ENCODE measurements at regions not wholly inside any gene's neighbourhood (a gene's known extent, or its start where the extent isn't known, plus 50 kb on each side); places are given as distances from the start of the nearest gene placed in this dataset.
"Not testable (repeated sequence)": the region's sequence is repeated elsewhere in the genome, so short reads cannot be mapped to it uniquely, and the experiment has no call there.

DNA sequence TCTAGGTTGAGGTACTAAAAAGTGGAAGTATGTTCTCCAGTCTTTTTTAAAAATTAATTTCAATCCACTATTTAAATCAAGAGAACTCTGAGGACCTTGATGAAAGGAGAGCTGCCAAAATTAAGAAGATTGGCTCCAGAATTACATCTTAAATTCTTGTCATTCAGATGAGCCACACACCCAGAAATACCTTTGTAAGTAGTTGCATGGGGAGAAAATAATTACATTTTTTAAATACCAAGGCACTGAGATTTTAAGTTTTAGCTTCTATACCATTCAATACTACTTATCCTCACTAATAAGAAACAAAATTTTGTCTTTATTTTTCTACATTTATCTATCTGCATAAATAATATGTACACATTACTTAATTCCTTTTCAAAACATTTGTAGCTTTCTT lies 1132.8 kb downstream of the OTOL1 start:
- TF ChIP-seq, protein P1, sequence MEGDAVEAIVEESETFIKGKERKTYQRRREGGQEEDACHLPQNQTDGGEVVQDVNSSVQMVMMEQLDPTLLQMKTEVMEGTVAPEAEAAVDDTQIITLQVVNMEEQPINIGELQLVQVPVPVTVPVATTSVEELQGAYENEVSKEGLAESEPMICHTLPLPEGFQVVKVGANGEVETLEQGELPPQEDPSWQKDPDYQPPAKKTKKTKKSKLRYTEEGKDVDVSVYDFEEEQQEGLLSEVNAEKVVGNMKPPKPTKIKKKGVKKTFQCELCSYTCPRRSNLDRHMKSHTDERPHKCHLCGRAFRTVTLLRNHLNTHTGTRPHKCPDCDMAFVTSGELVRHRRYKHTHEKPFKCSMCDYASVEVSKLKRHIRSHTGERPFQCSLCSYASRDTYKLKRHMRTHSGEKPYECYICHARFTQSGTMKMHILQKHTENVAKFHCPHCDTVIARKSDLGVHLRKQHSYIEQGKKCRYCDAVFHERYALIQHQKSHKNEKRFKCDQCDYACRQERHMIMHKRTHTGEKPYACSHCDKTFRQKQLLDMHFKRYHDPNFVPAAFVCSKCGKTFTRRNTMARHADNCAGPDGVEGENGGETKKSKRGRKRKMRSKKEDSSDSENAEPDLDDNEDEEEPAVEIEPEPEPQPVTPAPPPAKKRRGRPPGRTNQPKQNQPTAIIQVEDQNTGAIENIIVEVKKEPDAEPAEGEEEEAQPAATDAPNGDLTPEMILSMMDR (IDR thresholded peaks at IDR 0.05; ENCODE audit: insufficient read depth in 1 of 2, low read depth in 1 of 2, low read length in 1 of 2, severe bottlenecking in 1 of 2, unreplicated experiment in 1 of 2) = no peak
- no peaks in the 10 kb centered on the region for H3K27me3 Mint-ChIP-seq (ENCODE audit: insufficient read depth, unreplicated experiment)
- ChIA-PET POLR2A (no interaction called here), CTCF (no interaction called here)
- no peaks in the 10 kb centered on the region for H3K9me3 Mint-ChIP-seq (ENCODE audit: unreplicated experiment)
- no peaks in the 10 kb centered on the region for H3K27me3 ChIP-seq (replicated peaks; ENCODE audit: control insufficient read depth, insufficient read depth, low read length)
- no peaks in the 10 kb centered on the region for H3K9me3 ChIP-seq
- no peaks in the 10 kb centered on the region for H3K4me1 Mint-ChIP-seq (ENCODE audit: low read depth, unreplicated experiment)
- DNase-seq = no peak
- no peaks in the 10 kb centered on the region for H3K36me3 Mint-ChIP-seq (ENCODE audit: insufficient read depth, unreplicated experiment)
- no peak overlapping the region for H3K27ac Mint-ChIP-seq (ENCODE audit: unreplicated experiment)
- no peaks in the 10 kb centered on the region for H3K4me1 ChIP-seq
- no peak overlapping the region for H3K4me3 Mint-ChIP-seq (ENCODE audit: unreplicated experiment)
- H3K4me3 ChIP-seq (ENCODE audit: low read depth, low read length) = no peak overlapping the region
- no peaks in the 10 kb centered on the region for H3K36me3 ChIP-seq (ENCODE audit: control insufficient read depth, insufficient read depth, low read length)
- intact Hi-C loops (cut with micrococcal nuclease; ENCODE audit: unreplicated experiment) = no loop called here
- BruUV-seq (replicated peaks) = no TSS peak

DNA sequence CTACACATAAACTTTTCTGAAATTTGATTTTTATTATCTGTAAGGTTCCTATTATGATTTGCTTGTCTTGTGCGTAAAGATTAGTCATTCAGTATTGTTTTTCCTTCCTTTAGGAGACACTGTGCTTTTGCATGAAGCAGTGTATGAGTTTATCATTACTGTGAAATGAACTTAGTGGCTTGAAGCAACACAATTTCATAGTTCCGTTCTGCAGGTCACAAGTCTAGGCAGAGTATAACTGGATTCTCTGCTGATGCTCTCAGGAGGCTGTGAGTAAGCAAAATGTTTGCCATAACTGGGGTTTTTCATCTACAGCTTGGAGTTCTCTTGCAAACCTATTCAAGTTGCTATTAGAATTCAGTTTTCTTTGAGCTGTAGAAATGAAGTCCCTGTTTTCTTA lies 1136.1 kb downstream of the OTOL1 start:
- Histone ChIP-seq H3K36me3 (ENCODE audit: control insufficient read depth, insufficient read depth, low read length) (no peaks in the 10 kb centered on the region), H3K9me3 (no peaks in the 10 kb centered on the region), H3K27me3 (replicated peaks; ENCODE audit: control insufficient read depth, insufficient read depth, low read length) (no peaks in the 10 kb centered on the region), H3K4me3 (ENCODE audit: low read depth, low read length) (no peak overlapping the region), H3K4me1 (no peaks in the 10 kb centered on the region)
- Mint-ChIP-seq H3K4me1 (ENCODE audit: low read depth, unreplicated experiment) (no peaks in the 10 kb centered on the region), H3K27ac (ENCODE audit: unreplicated experiment) (no peak overlapping the region), H3K27me3 (ENCODE audit: insufficient read depth, unreplicated experiment) (no peaks in the 10 kb centered on the region), H3K4me3 (ENCODE audit: unreplicated experiment) (no peak overlapping the region), H3K36me3 (ENCODE audit: insufficient read depth, unreplicated experiment) (no peaks in the 10 kb centered on the region), H3K9me3 (ENCODE audit: unreplicated experiment) (no peaks in the 10 kb centered on the region)
- no TSS peak for BruUV-seq (replicated peaks)
- DNase-seq = no peak
- TF ChIP-seq, protein P1 (IDR thresholded peaks at IDR 0.05; ENCODE audit: insufficient read depth in 1 of 2, low read depth in 1 of 2, low read length in 1 of 2, severe bottlenecking in 1 of 2, unreplicated experiment in 1 of 2) = no peak
- POLR2A ChIA-PET = no interaction called here
- intact Hi-C loops (cut with micrococcal nuclease; ENCODE audit: unreplicated experiment) = no loop called here
- CTCF ChIA-PET = no interaction called here

- CTCF ChIA-PET; DNase-seq; intact Hi-C loops (cut with micrococcal nuclease; ENCODE audit: unreplicated experiment); H3K9me3 Mint-ChIP-seq (ENCODE audit: unreplicated experiment); H3K4me3 Mint-ChIP-seq (ENCODE audit: unreplicated experiment); H3K4me3 ChIP-seq (ENCODE audit: low read depth, low read length); H3K27me3 ChIP-seq (replicated peaks; ENCODE audit: control insufficient read depth, insufficient read depth, low read length); POLR2A ChIA-PET; H3K9me3 ChIP-seq; H3K36me3 Mint-ChIP-seq (ENCODE audit: insufficient read depth, unreplicated experiment); H3K4me1 ChIP-seq; H3K27me3 Mint-ChIP-seq (ENCODE audit: insufficient read depth, unreplicated experiment); H3K27ac Mint-ChIP-seq (ENCODE audit: unreplicated experiment); BruUV-seq (replicated peaks); H3K36me3 ChIP-seq (ENCODE audit: control insufficient read depth, insufficient read depth, low read length); H3K4me1 Mint-ChIP-seq (ENCODE audit: low read depth, unreplicated experiment): not testable (repeated sequence)
Observed at GRCh38 chr3:162640208-162640607, 1143.6 kb downstream of the OTOL1 start.

DNA sequence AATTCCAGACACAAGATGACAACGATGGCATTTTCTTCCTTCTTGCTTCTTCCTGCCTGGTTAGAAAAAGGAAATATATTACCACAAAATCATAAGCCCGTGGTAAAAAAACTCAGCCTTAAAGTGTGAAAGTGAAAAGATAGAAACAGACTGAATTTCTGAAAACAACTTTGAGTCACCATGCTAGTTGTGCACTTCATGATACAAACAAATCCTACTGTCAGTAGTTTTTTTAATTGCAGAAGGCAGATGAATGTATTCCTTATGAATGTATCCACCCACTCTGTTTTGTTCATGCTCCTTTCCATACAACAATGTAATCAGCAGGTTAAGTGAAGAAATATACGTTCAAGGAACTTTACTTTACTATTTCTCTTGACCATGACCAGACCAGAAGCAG lies 1144.7 kb downstream of the OTOL1 start:
- no peaks in the 10 kb centered on the region for H3K36me3 ChIP-seq (ENCODE audit: control insufficient read depth, insufficient read depth, low read length)
- intact Hi-C loops (cut with micrococcal nuclease; ENCODE audit: unreplicated experiment) = no loop called here
- Mint-ChIP-seq H3K4me3 (ENCODE audit: unreplicated experiment) (no peak overlapping the region), H3K9me3 (ENCODE audit: unreplicated experiment) (no peaks in the 10 kb centered on the region), H3K27me3 (ENCODE audit: insufficient read depth, unreplicated experiment) (no peaks in the 10 kb centered on the region), H3K36me3 (ENCODE audit: insufficient read depth, unreplicated experiment) (no peaks in the 10 kb centered on the region), H3K27ac (ENCODE audit: unreplicated experiment) (no peak overlapping the region), H3K4me1 (ENCODE audit: low read depth, unreplicated experiment) (no peaks in the 10 kb centered on the region)
- no peak for DNase-seq
- TF ChIP-seq, protein P1 (IDR thresholded peaks at IDR 0.05; ENCODE audit: insufficient read depth in 1 of 2, low read depth in 1 of 2, low read length in 1 of 2, severe bottlenecking in 1 of 2, unreplicated experiment in 1 of 2) = no peak
- no peaks in the 10 kb centered on the region for H3K9me3 ChIP-seq
- H3K4me1 ChIP-seq = no peaks in the 10 kb centered on the region
- ChIA-PET POLR2A (no interaction called here), CTCF (no interaction called here)
- H3K4me3 ChIP-seq (ENCODE audit: low read depth, low read length) = no peak overlapping the region
- no TSS peak for BruUV-seq (replicated peaks)
- H3K27me3 ChIP-seq (replicated peaks; ENCODE audit: control insufficient read depth, insufficient read depth, low read length) = no peaks in the 10 kb centered on the region
